HepG2 (cell line): ENCODE measurements at regions not wholly inside any gene's neighbourhood (a gene's known extent, or its start where the extent isn't known, plus 50 kb on each side); places are given as distances from the start of the nearest gene placed in this dataset.

Source experiments
- ATAC-seq: fragments of 200-7000 bp; cut with Tn5 transposase; 3 replicates; pipeline ENCODE4 v1.9.1; 2020; ENCODE audit warnings: mild to moderate bottlenecking, moderate library complexity
- BruUV-seq: library from RNA; stranded (reverse); fragments of 400-500 nt; replicated peaks from 2 replicates; lab custom pipeline; 2021; lab: Mats Ljungman, UMichigan
- CTCF ChIA-PET: fragments of 300-600 bp; formaldehyde crosslinking; extraction: SDS; loops from one replicate; lab custom pipeline; 2021; ENCODE audit warnings: low total read pairs, inconsistent platforms, low intra/inter-chr PET ratio; lab: Yijun Ruan, JAX
- POLR2A ChIA-PET: fragments of 350-600 bp; sonication (Branson Sonifier 250); formaldehyde crosslinking; loops from one replicate; lab custom pipeline; 2020; ENCODE audit warnings: antibody characterized with exemption, inconsistent platforms; lab: Yijun Ruan, JAX
- DNase-seq: peaks from one replicate; pipeline ENCODE4 v3.0.0-alpha.2; 2015; ENCODE audit warnings: low spot score
- FAIRE-seq: peaks from 3 replicates; lab custom pipeline; 2011; peaks lifted over from hg19 to GRCh38; lab: Jason Lieb, UNC
- H2AFZ ChIP-seq: one replicate; pipeline ENCODE4 v1.6.1; 2011; ENCODE audit warnings: low read length, inconsistent platforms
- H3K27ac ChIP-seq: fragments of 300-600 bp; 3 replicates; pipeline ENCODE4 v1.8.0; 2011; ENCODE audit warnings: mixed run types, mild to moderate bottlenecking, mixed read lengths, low read length, inconsistent platforms; ENCODE audit not compliant: insufficient read depth; ENCODE audit errors: extremely low read length
- H3K27me3 ChIP-seq, 2 experiments: fragments of 200-600 bp in 1 of 2; 2 replicates in 1 of 2; 3 replicates in 1 of 2; pipeline versions ENCODE4 v1.6.0 to v1.8.0; 2011; ENCODE audit warnings: low read length in 2 of 2, mild to moderate bottlenecking in 2 of 2, moderate library complexity in 2 of 2, inconsistent platforms in 1 of 2; ENCODE audit not compliant: insufficient read depth in 2 of 2, control insufficient read depth in 1 of 2
- H3K36me3 ChIP-seq, 2 experiments: fragments of 200-600 bp in 1 of 2; replicated peaks in 1 of 2; 2 replicates in 1 of 2; 3 replicates in 1 of 2; pipeline versions ENCODE4 v1.5.1 to v1.8.0; 2011; ENCODE audit warnings: low read length in 2 of 2, inconsistent platforms in 1 of 2; ENCODE audit not compliant: insufficient read depth in 2 of 2, control insufficient read depth in 1 of 2
- H3K4me1 ChIP-seq: 2 replicates; pipeline ENCODE4 v1.5.1; 2012; ENCODE audit warnings: low read length, inconsistent platforms; ENCODE audit not compliant: insufficient read depth
- H3K4me2 ChIP-seq: 2 replicates; pipeline ENCODE4 v1.6.0; 2011; ENCODE audit warnings: low read depth, low read length, inconsistent platforms
- H3K4me3 ChIP-seq, 3 experiments: fragments of 200-600 bp in 1 of 3; sonication (generic), shearing (Covaris generic) in 1 of 3; replicated peaks in 1 of 3; 2 replicates each; pipeline ENCODE4 v1.5.1; 2011 to 2016; ENCODE audit warnings: low read length in 3 of 3, inconsistent platforms in 2 of 3, low read depth in 2 of 3, mild to moderate bottlenecking in 2 of 3, control low read depth in 1 of 3, mixed read lengths in 1 of 3; ENCODE audit not compliant: insufficient read depth in 1 of 3
- H3K79me2 ChIP-seq: one replicate; pipeline ENCODE4 v1.6.1; 2011; ENCODE audit warnings: low read length, inconsistent platforms; ENCODE audit not compliant: insufficient read depth
- H3K9ac ChIP-seq: 2 replicates; pipeline ENCODE4 v1.6.0; 2011; ENCODE audit warnings: mild to moderate bottlenecking, low read depth, low read length, inconsistent platforms; ENCODE audit not compliant: insufficient read depth
- H3K9me3 ChIP-seq: 2 replicates; pipeline ENCODE4 v1.5.1; 2012; ENCODE audit warnings: mild to moderate bottlenecking, low read length
- H4K20me1 ChIP-seq: 2 replicates; pipeline ENCODE4 v1.6.0; 2011; ENCODE audit warnings: inconsistent platforms, mild to moderate bottlenecking, low read length, moderate library complexity; ENCODE audit not compliant: insufficient read depth
- ARNT ChIP-seq: fragments of 450-650 bp; IDR thresholded peaks from 2 replicates; pipeline ENCODE4 v1.6.1; 2017
- GTF2F1 ChIP-seq: fragments of 150-350 bp; IDR thresholded peaks from 2 replicates; pipeline ENCODE4 v1.6.1; 2014; ENCODE audit warnings: low read length
- KAT8 ChIP-seq: IDR thresholded peaks from 2 replicates; pipeline ENCODE4 v1.6.1; 2016; ENCODE audit warnings: missing genetic modification reagents, missing compliant biosample characterization
- POGZ ChIP-seq: sonication (generic); formaldehyde crosslinking; IDR thresholded peaks from 2 replicates; pipeline ENCODE4 v1.4.0; 2020; ENCODE audit warnings: mild to moderate bottlenecking, missing genetic modification reagents
- RBM22 ChIP-seq: fragments of 200-400 bp; formaldehyde crosslinking; optimal IDR thresholded peaks from 2 replicates; pipeline ENCODE3; 2017; ENCODE audit warnings: mild to moderate bottlenecking, low read length, moderate library complexity
- TRIM24 ChIP-seq: sonication (generic); formaldehyde crosslinking; IDR thresholded peaks from 2 replicates; pipeline ENCODE4 v1.8.0; 2022; ENCODE audit warnings: mild to moderate bottlenecking, missing genetic modification reagents
- ZNF501 ChIP-seq: sonication (generic); formaldehyde crosslinking; IDR thresholded peaks from 2 replicates; pipeline ENCODE4 v1.5.1; 2020; ENCODE audit warnings: mild to moderate bottlenecking, moderate library complexity, missing genetic modification reagents
- WGBS: methylation state at CpG from one replicate; pipeline ENCODE4 v1.1.6; 2017; ENCODE audit warnings: low lambda C conversion rate; 5-methylcytosine and 5-hydroxymethylcytosine counted together
- in situ Hi-C: cut with HindIII; loops from 2 replicates; pipeline ENCODE4 v1.10.0; 2017; ENCODE audit warnings: low pct_unique_long_range_greater_than_20kb; ENCODE audit not compliant: extremely low pct_ligation_motif_present
- intact Hi-C: fragments of 100-400 bp; cut with micrococcal nuclease; formaldehyde crosslinking; loops from one replicate; pipeline ENCODE4 v1.10.0; 2022; ENCODE audit not compliant: unreplicated experiment
- TF ChIP-seq, protein P1 (sequence below): IDR thresholded peaks from 2 replicates; pipeline ENCODE4 v1.6.1; 2012; ENCODE audit warnings: low read depth, low read length, improper control_type of control experiment
- TF ChIP-seq, protein P2 (sequence below): sonication (generic); formaldehyde crosslinking; IDR thresholded peaks from 2 replicates; pipeline ENCODE4 v1.4.0; 2020; ENCODE audit warnings: missing genetic modification reagents, borderline replicate concordance
- TF ChIP-seq, protein P3 (sequence below), 2 experiments: fragments of 450-650 bp in 1 of 2; sonication (generic) in 1 of 2; formaldehyde crosslinking in 1 of 2; IDR thresholded peaks; 2 replicates each; pipeline versions ENCODE4 v1.6.1 to v1.8.0; 2016 to 2022; ENCODE audit warnings: antibody characterized with exemption in 1 of 2, mild to moderate bottlenecking in 1 of 2, missing genetic modification reagents in 1 of 2

DNA sequence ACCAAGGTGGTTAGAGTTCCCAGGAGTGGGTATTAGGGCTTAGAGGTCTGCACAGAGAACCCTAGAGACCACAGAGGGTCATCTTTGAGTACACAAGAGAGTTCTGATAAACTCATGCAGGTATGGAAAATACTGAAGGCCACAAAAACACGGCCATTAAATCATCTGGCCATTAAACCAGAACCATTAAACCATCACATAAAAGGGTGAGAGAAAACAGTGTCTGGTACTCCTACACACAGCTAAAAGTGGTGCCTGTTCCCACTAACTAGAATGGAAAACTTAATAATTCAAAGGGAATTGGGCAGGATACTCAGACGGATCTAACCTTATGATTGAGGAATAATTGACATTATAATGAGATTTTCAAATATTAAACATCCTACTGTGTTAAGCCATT, 679.4 kb downstream of the TNS3 start:
- Histone ChIP-seq H3K9ac (no peak overlapping the region), H3K27me3 (no peaks in the 10 kb centered on the region), H3K9me3 (no peaks in the 10 kb centered on the region), H3K4me1 (no peaks in the 10 kb centered on the region), H3K4me3 (no peak overlapping the region), H3K79me2 (no peaks in the 10 kb centered on the region), H3K36me3 (no peaks in the 10 kb centered on the region), H3K27ac (no peak overlapping the region), H2AFZ (no peak overlapping the region), H3K4me2 (no peak overlapping the region), H4K20me1 (no peaks in the 10 kb centered on the region)
- CTCF ChIA-PET = no interaction called here
- intact Hi-C loops (no loop called here), in situ Hi-C loops (no loop called here)
- DNase-seq (no peak), ATAC-seq (no peak), FAIRE-seq (no peak)
- 0% methylated on average over 2 of the region's 2 CpGs for WGBS
- BruUV-seq = no TSS peak
- POLR2A ChIA-PET = no interaction called here
- TF ChIP-seq, protein P1, sequence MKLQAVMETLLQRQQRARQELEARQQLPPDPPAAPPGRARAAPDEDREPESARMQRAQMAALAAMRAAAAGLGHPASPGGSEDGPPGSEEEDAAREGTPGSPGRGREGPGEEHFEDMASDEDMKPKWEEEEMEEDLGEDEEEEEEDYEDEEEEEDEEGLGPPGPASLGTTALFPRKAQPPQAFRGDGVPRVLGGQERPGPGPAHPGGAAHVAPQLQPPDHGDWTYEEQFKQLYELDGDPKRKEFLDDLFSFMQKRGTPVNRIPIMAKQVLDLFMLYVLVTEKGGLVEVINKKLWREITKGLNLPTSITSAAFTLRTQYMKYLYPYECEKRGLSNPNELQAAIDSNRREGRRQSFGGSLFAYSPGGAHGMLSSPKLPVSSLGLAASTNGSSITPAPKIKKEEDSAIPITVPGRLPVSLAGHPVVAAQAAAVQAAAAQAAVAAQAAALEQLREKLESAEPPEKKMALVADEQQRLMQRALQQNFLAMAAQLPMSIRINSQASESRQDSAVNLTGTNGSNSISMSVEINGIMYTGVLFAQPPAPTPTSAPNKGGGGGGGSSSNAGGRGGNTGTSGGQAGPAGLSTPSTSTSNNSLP = no peak
- TF ChIP-seq POGZ (CRISPR knock-in tag) (no peak), TRIM24 (no peak), GTF2F1 (no peak), ARNT (no peak), RBM22 (no peak), KAT8 (no peak), ZNF501 (CRISPR knock-in tag) (no peak)
- TF ChIP-seq, protein P2, sequence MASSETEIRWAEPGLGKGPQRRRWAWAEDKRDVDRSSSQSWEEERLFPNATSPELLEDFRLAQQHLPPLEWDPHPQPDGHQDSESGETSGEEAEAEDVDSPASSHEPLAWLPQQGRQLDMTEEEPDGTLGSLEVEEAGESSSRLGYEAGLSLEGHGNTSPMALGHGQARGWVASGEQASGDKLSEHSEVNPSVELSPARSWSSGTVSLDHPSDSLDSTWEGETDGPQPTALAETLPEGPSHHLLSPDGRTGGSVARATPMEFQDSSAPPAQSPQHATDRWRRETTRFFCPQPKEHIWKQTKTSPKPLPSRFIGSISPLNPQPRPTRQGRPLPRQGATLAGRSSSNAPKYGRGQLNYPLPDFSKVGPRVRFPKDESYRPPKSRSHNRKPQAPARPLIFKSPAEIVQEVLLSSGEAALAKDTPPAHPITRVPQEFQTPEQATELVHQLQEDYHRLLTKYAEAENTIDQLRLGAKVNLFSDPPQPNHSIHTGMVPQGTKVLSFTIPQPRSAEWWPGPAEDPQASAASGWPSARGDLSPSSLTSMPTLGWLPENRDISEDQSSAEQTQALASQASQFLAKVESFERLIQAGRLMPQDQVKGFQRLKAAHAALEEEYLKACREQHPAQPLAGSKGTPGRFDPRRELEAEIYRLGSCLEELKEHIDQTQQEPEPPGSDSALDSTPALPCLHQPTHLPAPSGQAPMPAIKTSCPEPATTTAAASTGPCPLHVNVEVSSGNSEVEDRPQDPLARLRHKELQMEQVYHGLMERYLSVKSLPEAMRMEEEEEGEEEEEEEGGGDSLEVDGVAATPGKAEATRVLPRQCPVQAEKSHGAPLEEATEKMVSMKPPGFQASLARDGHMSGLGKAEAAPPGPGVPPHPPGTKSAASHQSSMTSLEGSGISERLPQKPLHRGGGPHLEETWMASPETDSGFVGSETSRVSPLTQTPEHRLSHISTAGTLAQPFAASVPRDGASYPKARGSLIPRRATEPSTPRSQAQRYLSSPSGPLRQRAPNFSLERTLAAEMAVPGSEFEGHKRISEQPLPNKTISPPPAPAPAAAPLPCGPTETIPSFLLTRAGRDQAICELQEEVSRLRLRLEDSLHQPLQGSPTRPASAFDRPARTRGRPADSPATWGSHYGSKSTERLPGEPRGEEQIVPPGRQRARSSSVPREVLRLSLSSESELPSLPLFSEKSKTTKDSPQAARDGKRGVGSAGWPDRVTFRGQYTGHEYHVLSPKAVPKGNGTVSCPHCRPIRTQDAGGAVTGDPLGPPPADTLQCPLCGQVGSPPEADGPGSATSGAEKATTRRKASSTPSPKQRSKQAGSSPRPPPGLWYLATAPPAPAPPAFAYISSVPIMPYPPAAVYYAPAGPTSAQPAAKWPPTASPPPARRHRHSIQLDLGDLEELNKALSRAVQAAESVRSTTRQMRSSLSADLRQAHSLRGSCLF (CRISPR knock-in tag) = no peak
- TF ChIP-seq, protein P3, sequence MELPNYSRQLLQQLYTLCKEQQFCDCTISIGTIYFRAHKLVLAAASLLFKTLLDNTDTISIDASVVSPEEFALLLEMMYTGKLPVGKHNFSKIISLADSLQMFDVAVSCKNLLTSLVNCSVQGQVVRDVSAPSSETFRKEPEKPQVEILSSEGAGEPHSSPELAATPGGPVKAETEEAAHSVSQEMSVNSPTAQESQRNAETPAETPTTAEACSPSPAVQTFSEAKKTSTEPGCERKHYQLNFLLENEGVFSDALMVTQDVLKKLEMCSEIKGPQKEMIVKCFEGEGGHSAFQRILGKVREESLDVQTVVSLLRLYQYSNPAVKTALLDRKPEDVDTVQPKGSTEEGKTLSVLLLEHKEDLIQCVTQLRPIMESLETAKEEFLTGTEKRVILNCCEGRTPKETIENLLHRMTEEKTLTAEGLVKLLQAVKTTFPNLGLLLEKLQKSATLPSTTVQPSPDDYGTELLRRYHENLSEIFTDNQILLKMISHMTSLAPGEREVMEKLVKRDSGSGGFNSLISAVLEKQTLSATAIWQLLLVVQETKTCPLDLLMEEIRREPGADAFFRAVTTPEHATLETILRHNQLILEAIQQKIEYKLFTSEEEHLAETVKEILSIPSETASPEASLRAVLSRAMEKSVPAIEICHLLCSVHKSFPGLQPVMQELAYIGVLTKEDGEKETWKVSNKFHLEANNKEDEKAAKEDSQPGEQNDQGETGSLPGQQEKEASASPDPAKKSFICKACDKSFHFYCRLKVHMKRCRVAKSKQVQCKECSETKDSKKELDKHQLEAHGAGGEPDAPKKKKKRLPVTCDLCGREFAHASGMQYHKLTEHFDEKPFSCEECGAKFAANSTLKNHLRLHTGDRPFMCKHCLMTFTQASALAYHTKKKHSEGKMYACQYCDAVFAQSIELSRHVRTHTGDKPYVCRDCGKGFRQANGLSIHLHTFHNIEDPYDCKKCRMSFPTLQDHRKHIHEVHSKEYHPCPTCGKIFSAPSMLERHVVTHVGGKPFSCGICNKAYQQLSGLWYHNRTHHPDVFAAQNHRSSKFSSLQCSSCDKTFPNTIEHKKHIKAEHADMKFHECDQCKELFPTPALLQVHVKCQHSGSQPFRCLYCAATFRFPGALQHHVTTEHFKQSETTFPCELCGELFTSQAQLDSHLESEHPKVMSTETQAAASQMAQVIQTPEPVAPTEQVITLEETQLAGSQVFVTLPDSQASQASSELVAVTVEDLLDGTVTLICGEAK (IDR thresholded peaks at IDR 0.05) = no peak
- TF ChIP-seq, protein P3 (CRISPR knock-in tag; IDR thresholded peaks at IDR 0.05) = no peak
